NOMO-1 treated with DMSO at 0.1 percent for 48 hours (cell line): ENCODE measurements at regions not wholly inside any gene's neighbourhood (a gene's known extent, or its start where the extent isn't known, plus 50 kb on each side); places are given as distances from the start of the nearest gene placed in this dataset.
"Not testable (repeated sequence)": the region's sequence is repeated elsewhere in the genome, so short reads cannot be mapped to it uniquely, and the experiment has no call there.

Experiments
- DNase-seq: peaks from one replicate; lab custom pipeline; 2025; ENCODE audit not compliant: unreplicated experiment; lab: John Stamatoyannopoulos, UW

DNA sequence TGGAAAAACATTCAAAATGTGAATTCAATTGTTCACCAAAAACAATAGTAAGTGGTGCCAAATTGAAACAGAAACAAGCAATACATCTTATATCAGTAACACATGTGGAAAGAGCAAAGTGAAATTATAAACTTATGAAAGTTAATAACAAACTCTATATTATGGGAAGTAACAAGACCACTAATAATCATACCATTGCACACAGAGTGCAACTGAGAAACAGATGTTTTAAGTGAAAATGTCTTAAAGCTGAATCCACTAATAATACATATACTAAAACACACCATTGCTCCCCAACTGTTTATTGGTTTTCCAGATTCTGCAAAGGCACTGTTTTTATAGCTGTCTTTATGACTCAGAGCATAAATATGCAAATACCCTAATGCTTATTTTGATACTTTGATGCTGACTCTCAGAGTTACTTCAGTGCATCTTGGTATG lies 292.3 kb downstream of the RFPL4B start:
- no peak for DNase-seq

DNA sequence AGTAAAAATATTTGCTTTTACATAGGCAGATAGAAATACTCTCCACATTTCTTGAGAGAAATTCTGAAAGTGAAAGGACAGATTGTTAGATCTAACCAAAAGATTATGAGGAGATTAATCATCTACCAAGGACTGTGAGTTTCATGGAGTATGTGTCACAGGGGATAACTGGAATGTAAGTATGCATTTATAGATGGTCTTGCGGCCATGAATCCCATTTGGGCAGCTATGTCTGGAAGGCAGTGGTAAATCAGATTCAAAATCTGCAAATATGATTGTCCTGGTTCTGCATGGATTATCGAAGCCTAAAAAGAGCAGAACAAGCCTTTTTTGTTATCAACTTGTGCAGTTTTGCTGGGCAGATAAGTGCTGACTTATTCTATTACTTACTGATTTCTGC lies 293.8 kb downstream of the RFPL4B start:
- no peak for DNase-seq

DNA sequence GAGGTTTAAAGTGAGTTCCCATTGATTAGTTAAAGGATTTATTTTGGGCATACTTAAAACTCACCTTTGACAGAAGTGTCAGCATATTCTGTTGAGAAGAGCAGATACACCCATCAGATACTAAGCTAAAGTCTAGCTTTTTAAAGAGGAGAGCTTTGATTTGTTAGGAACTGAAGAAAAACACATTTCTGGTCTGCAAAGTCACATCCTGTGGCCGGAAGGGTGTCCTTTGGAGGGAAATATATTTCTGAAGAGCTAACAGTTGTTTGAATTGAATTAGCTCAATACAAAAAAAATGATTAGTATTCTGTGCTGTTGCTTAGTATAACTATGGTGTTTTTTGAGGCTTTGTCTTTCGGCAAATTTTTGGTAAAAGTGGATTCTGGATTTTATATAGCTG lies 302.7 kb downstream of the RFPL4B start:
- DNase-seq: no peak

DNA sequence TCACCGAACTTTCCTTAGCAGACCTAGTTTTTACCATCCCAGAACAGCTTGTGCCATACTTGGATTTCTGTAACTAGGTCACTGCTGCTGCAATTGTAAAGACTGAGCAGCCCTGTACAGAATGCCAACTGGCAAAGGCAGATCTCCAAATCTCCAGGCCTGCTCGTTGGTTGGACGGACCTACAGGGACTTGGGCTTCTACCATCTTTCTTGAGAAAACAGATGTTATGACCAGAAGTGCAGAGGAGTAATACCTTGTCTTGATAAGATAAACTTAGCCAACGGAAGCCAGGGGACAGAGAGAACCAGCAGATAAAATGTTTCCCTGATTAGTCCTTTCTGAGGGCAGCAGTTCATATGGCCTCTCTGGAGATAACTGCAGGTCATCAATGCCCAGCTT lies 304.1 kb downstream of the RFPL4B start:
- no peak for DNase-seq

- no peak for DNase-seq
Observed at GRCh38 chr6:112659912-112660311, 312.8 kb downstream of the RFPL4B start.

- DNase-seq: no peak
Observed at GRCh38 chr6:112660626-112661025, 313.5 kb downstream of the RFPL4B start.

- DNase-seq: no peak
Observed at GRCh38 chr6:112663698-112664097, 316.6 kb downstream of the RFPL4B start.

- no peak for DNase-seq
Observed at GRCh38 chr6:112665114-112665513, 318.0 kb downstream of the RFPL4B start.

DNA sequence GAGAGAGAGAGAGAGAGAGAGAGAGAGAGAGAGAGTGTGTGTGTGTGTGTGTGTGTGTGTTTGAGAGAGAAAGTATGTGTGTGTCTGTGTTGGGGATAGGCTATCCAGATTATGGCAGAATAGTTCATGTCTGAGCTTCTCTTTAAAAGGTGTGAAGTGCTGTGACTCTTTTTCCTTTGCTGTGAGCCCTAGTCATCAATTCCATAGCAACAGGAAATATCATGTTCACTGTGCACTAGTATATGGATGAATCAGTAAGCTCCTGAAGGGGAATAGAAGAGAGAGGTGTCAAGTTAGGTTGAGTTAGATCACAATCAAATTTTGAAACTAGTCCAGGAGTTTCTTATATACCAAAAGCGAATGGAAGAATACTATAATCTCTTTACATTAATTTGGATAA lies 318.7 kb downstream of the RFPL4B start:
- no peak for DNase-seq

DNA sequence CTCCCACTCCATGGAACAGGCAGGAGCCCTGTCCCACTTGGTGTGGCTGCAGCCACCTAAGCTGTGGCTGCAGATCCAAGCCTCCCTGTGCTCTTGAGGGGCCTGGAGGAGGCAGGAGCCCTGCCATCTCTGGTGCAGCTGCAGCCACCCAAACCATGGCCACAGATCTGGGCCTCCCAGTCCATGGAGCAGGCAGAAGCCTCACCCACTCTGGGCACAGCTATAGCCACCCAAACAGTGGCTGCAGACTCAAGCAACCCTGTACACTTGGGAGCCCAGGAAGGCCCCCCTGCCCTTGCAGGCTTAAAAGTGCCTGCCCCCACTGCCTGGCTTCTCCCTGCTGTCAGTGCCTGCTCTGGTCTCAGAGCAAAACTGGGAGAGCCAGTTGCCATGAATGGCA lies 320.3 kb downstream of the RFPL4B start:
- no peak for DNase-seq

GRCh38 chr6:112680091-112680490 lies 333.0 kb downstream of the RFPL4B start:
- no peak for DNase-seq

DNA sequence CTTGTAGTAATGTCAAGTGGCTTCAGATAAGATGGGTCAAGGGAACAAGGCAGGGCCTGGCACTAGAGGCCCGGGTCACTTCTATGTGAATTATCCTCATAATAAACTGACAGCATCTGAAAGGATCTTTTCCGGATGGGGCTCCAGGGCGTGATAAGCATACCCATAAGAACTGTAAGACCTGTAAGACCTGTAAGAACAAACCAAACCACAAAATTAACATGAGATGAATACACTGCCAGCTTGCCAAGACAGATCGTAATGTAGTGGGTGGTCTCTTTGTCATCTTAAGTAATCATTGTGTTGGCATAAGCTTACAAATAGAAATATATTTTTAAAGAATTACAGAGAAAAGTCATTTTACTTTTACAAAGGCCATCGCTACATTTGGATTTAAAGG lies 334.9 kb downstream of the RFPL4B start:
- no peak for DNase-seq

- DNase-seq: no peak
Observed at GRCh38 chr6:112683106-112683505, 336.0 kb downstream of the RFPL4B start.

DNA sequence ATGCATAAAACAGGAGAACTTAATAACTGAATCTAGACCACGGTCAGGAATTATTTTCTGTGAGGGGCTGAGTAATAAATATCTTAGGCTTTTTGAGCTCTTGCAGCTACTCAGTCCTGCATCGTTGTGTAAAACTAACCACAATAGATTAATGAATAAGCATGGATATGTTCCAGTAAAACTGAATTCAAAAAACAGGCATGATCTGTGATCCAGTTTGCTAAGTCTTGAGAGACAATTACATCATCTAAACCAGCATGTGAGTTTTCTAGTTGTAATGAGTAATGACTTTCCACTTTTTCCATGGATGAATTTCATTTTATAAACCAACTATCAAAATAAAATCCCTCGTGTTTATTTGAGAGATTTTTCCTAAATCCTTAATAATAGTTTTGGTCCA lies 336.8 kb downstream of the RFPL4B start:
- no peak for DNase-seq

DNA sequence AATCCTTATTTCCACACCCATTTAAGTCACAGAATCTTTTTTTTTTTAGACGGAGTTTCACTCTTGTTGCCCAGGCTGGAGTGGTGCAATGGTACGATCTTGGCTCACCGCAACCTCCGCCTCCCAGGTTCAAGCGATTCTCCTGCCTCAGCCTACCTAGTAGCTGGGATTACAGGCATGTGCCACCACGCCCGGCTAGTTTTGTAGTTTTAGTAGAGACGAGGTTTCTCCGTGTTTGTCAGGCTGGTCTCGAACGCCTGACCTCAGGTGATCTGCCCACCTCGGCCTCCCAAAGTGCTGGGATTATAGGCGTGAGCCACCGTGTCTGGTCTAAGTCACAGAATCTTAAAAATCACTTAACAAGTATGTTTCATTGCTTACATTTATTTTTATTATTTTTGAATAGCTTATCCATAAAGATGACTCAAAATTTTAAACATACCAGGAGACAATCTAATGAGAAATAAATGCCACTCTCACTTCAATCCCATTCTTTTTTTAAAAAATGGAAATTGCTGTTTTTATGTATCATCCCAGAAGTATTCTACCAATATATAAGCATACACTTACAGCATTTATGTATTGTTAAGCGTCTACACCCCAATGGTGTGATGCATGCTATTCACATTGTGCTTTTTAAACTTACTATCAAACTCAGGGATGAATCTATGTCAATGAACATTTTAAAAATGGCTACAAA lies 338.5 kb downstream of the RFPL4B start:
- not testable (repeated sequence) for DNase-seq

DNA sequence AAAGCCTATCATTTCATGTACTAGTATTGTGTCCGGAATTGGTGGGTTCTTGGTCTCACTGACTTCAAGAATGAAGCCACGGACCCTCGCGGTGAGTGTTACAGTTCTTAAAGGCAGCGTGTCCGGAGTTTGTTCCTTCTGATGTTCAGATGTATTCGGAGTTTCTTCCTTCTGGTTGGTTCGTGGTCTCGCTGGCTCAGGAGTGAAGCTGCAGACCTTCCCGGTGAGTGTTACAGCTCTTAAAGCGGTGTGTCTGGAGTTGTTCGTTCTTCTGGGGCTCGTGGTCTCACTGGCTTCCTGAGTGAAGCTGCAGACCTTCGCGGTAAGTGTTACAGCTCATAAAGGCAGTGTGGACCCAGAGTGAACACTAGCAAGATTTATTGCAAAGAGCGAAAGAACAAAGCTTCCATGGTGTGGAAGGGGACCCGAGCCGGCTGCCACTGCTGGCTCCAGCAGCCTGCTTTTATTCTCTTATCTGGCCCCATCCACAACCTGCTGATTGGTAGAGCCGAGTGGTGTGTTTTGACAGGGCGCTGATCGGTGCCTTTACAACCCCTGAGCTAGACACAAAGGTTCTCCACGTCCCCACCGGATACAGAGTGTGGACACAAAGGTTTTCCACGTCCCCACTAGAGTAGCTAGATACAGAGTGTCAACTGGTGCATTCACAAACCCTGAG lies 341.5 kb downstream of the RFPL4B start:
- DNase-seq: not testable (repeated sequence)

GRCh38 chr6:112689183-112689858 lies 342.2 kb downstream of the RFPL4B start:
- not testable (repeated sequence) for DNase-seq

DNA sequence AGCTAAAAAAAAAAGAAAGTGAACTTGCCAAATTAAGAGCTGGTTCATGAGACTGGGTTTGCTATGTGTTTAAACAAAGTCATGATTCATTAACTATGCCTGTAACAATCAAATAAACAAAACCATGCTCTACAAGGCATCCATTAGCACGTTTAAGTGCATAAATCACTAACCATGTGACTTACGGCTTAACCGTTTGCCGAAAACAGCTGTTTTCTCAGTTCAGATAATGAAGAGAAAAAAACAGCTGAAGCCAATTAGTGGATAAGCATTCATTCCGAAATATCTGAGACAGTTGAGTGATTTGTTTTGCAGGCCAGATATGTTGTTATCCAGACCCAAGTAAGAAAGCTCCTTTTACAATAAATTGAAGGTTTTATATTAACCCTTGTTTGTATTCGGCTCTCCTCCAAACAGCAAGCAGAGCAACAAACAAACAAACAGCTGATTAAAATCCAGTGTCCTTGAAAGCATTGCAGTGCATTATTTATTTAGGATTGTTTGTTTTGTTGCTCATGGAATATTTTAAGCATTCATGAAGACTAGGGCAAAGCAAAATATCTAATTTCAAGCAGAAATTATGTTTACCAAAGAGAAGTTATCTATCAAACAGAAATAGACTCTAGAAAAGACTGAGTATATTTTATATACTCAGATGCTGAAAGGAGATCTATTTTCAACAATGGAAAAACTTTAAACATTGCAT lies 343.5 kb downstream of the RFPL4B start:
- DNase-seq: no peak

GRCh38 chr6:112691289-112691688 lies 344.2 kb downstream of the RFPL4B start:
- DNase-seq: no peak

GRCh38 chr6:112695001-112695400 lies 347.9 kb downstream of the RFPL4B start:
- DNase-seq: no peak

DNA sequence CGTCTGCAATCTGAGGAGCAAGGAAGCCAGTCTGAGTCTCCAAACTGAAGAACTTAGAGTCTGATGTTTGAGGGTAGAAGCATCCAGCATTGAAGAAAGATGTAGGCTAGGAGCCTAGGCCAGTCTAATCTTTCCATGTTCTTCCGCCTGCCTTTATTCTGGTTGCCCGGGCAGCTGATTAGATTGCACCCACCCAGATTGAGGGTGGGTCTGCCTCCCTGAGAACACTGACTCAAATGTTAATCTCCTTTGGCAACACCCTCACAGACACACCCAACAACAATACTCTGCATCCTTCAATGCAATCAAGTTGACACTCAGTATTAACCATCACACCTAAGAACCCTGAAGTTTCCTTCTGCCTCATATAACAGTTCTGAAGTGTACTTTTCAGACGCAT lies 350.1 kb downstream of the RFPL4B start:
- DNase-seq: no peak

DNA sequence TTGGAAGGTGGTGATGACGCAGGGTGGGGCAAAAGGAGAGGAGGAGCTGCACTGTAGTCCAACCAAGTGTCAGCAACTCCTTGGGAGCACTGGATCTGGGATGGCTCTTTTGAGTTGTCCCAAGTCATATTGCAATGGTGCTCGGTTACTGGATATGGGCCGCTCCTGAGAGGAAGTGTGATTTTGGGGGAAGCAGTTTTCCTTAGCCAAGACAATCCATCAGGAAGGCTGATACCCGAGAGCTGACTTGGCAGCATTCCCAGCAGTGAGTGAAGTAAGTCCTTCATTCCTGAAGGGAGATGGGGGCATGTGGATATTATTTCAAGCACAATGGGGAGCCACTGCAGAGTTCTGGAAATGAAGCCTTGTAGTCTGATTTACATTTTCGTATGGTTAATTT lies 354.1 kb downstream of the RFPL4B start:
- DNase-seq: no peak
